Panc1 (cell line): ENCODE measurements at regions not wholly inside any gene's neighbourhood (a gene's known extent, or its start where the extent isn't known, plus 50 kb on each side); places are given as distances from the start of the nearest gene placed in this dataset.

Experiments used
- ATAC-seq: fragments of 200-7000 bp; cut with Tn5 transposase; 2 replicates; pipeline ENCODE4 v1.9.1; 2020; ENCODE audit warnings: mild to moderate bottlenecking, moderate library complexity
- BruUV-seq: library from RNA; stranded (reverse); fragments of 400-500 nt; replicated peaks from 2 replicates; lab custom pipeline; 2021; lab: Mats Ljungman, UMichigan
- CTCF ChIA-PET: fragments of 300-600 bp; sonication (Branson Sonifier 250); formaldehyde crosslinking; loops from one replicate; lab custom pipeline; 2022; ENCODE audit warnings: antibody characterized with exemption; lab: Charles Lee
- POLR2A ChIA-PET: fragments of 300-600 bp; sonication (Branson Sonifier 250); formaldehyde crosslinking; loops from one replicate; lab custom pipeline; 2022; ENCODE audit warnings: antibody characterized with exemption; lab: Charles Lee
- DNase-seq: peaks from one replicate; pipeline ENCODE4 v3.0.0-alpha.2; 2010; ENCODE audit warnings: low read depth, low spot score
- H3K27ac ChIP-seq: 2 replicates; pipeline ENCODE4 v1.5.1; 2011; ENCODE audit warnings: mild to moderate bottlenecking, low read length, inconsistent platforms
- H3K27me3 ChIP-seq: fragments of 200-500 bp; sonication (Bioruptor generic); 2 replicates; pipeline ENCODE4 v1.6.0; 2014; ENCODE audit warnings: low read length, inconsistent platforms; ENCODE audit not compliant: control insufficient read depth, insufficient read depth
- H3K36me3 ChIP-seq: fragments of 200-500 bp; sonication (Bioruptor generic); 2 replicates; pipeline ENCODE4 v1.5.1; 2014; ENCODE audit warnings: inconsistent platforms, mild to moderate bottlenecking, low read length, moderate library complexity; ENCODE audit not compliant: control insufficient read depth, insufficient read depth
- H3K4me1 ChIP-seq: 2 replicates; pipeline ENCODE4 v1.5.1; 2011; ENCODE audit warnings: inconsistent platforms, mild to moderate bottlenecking, low read length, moderate library complexity; ENCODE audit not compliant: control insufficient read depth, insufficient read depth
- H3K4me3 ChIP-seq, 2 experiments: 2 replicates each; pipeline ENCODE4 v1.5.1; 2011 to 2012; ENCODE audit warnings: low read depth in 2 of 2, low read length in 2 of 2, mild to moderate bottlenecking in 2 of 2, inconsistent platforms in 1 of 2, moderate library complexity in 1 of 2
- H3K9me3 ChIP-seq: fragments of 200-500 bp; sonication (Bioruptor generic); 2 replicates; pipeline ENCODE4 v1.5.1; 2014; ENCODE audit warnings: low read depth, mild to moderate bottlenecking, inconsistent platforms, low read length, moderate library complexity; ENCODE audit not compliant: control insufficient read depth, insufficient read depth
- CTCF ChIP-seq: fragments of 450-650 bp; IDR thresholded peaks from 2 replicates; pipeline ENCODE4 v1.5.1; 2017; ENCODE audit warnings: mild to moderate bottlenecking
- POLR2AphosphoS5 ChIP-seq: IDR thresholded peaks from 2 replicates; pipeline ENCODE4 v1.6.1; 2012; ENCODE audit warnings: mild to moderate bottlenecking, low read depth, low read length, moderate library complexity
- REST ChIP-seq, 2 experiments: IDR thresholded peaks; 2 replicates each; pipeline ENCODE4 v1.6.1; 2011 to 2012; ENCODE audit warnings: low read depth in 2 of 2, control low read depth in 1 of 2, low read length in 1 of 2, mild to moderate bottlenecking in 1 of 2, moderate library complexity in 1 of 2; ENCODE audit not compliant: insufficient read depth in 1 of 2
- SIN3A ChIP-seq: IDR thresholded peaks from 2 replicates; pipeline ENCODE4 v1.6.1; 2012; ENCODE audit warnings: low read depth, mild to moderate bottlenecking, low read length, moderate library complexity, borderline replicate concordance; ENCODE audit not compliant: insufficient read depth
- TCF7L2 ChIP-seq: IDR thresholded peaks from 2 replicates; pipeline ENCODE4 v1.6.1; 2011; ENCODE audit warnings: mild to moderate bottlenecking, low read depth, low read length, inconsistent platforms
- in situ Hi-C: cut with HindIII; loops from 2 replicates; pipeline ENCODE4 v1.10.0; 2016; ENCODE audit warnings: low sequenced_read_pairs, low pct_unique_long_range_greater_than_20kb
- intact Hi-C: fragments of 100-400 bp; cut with micrococcal nuclease; formaldehyde crosslinking; loops from one replicate; pipeline ENCODE4 v1.10.0; 2022; ENCODE audit not compliant: unreplicated experiment

- POLR2A ChIA-PET = no interaction called here
- Histone ChIP-seq H3K4me1 (no peaks in the 10 kb centered on the region), H3K36me3 (no peaks in the 10 kb centered on the region), H3K27ac (no peak overlapping the region), H3K9me3 (no peaks in the 10 kb centered on the region), H3K4me3 (no peak overlapping the region), H3K27me3 (no peaks in the 10 kb centered on the region)
- TF ChIP-seq TCF7L2 (no peak), POLR2AphosphoS5 (no peak), CTCF (no peak), SIN3A (no peak), REST (IDR thresholded peaks at IDR 0.05; ENCODE audit: insufficient read depth in 1 of 2, low read depth in 2 of 2, low read length in 1 of 2) (no peak)
- ATAC-seq = no peak
- intact Hi-C loops (no loop called here), in situ Hi-C loops (no loop called here)
- CTCF ChIA-PET = no interaction called here
- no TSS peak for BruUV-seq
- DNase-seq = no peak
Observed at GRCh38 chr7:21070571-21071090, 283.9 kb upstream of the SP8 start.

GRCh38 chr7:21071561-21072501 lies 285.1 kb upstream of the SP8 start:
- Histone ChIP-seq H3K36me3 (no peaks in the 10 kb centered on the region), H3K9me3 (no peaks in the 10 kb centered on the region), H3K4me3 (no peak overlapping the region), H3K27me3 (no peaks in the 10 kb centered on the region), H3K27ac (no peak overlapping the region), H3K4me1 (no peaks in the 10 kb centered on the region)
- no peak for DNase-seq
- TF ChIP-seq REST (IDR thresholded peaks at IDR 0.05; ENCODE audit: insufficient read depth in 1 of 2, low read depth in 2 of 2, low read length in 1 of 2) (no peak), POLR2AphosphoS5 (no peak)
- intact Hi-C loops (no loop called here), in situ Hi-C loops (no loop called here)
- ATAC-seq = no peak
- ChIA-PET CTCF (no interaction called here), POLR2A (no interaction called here)
- BruUV-seq = no TSS peak
